ENCODE measurements at regions not wholly inside any gene's neighbourhood (a gene's known extent, or its start where the extent isn't known, plus 50 kb on each side); places are given as distances from the start of the nearest gene placed in this dataset.

- H2AFZ ChIP-seq (replicated peaks): peak overlapping the region; percentile 2
- no peak overlapping the region for H3K4me3 Mint-ChIP-seq
- no peaks in the 10 kb centered on the region for H3F3A ChIP-seq (ENCODE audit: low read depth)
- H3K27me3 ChIP-seq: no peaks in the 10 kb centered on the region
- no peaks in the 10 kb centered on the region for H3K36me3 ChIP-seq
- H3K4me1 Mint-ChIP-seq: peaks cover 16% of the 10 kb centered on the region
- no peaks in the 10 kb centered on the region for H3K9me3 ChIP-seq (ENCODE audit: low read depth)
- H3K4me1 ChIP-seq: peaks cover 26% of the 10 kb centered on the region
- TF ChIP-seq CTCF (IDR thresholded peaks at IDR 0.05): no peak
- no peak for TF ChIP-seq EZH2phosphoT487 (IDR thresholded peaks at IDR 0.05)
- no peak for TF ChIP-seq EZH2 (IDR thresholded peaks at IDR 0.05)
- H3K27me3 Mint-ChIP-seq (ENCODE audit: insufficient read depth, low read depth): no peaks in the 10 kb centered on the region
- H3K27ac Mint-ChIP-seq: no peak overlapping the region
- no peak for DNase-seq (ENCODE audit: low spot score)
- no peaks in the 10 kb centered on the region for H3K36me3 Mint-ChIP-seq
- no peak overlapping the region for H3K4me2 ChIP-seq
- H4K20me1 ChIP-seq (ENCODE audit: low read depth): no peaks in the 10 kb centered on the region
- H3K79me2 ChIP-seq (ENCODE audit: low read depth): no peaks in the 10 kb centered on the region
- H3K27ac ChIP-seq: no peak overlapping the region
- no peaks in the 10 kb centered on the region for H3K9me3 Mint-ChIP-seq
- H3K9ac ChIP-seq: no peak overlapping the region
- no peak overlapping the region for H3K4me3 ChIP-seq
Observed at GRCh38 chr18:28711096-28711495, 534.2 kb upstream of the CDH2 start.

- Mint-ChIP-seq H3K27me3 (ENCODE audit: insufficient read depth, low read depth) (no peaks in the 10 kb centered on the region), H3K36me3 (no peaks in the 10 kb centered on the region), H3K4me1 (peaks cover 4% of the 10 kb centered on the region), H3K9me3 (peaks cover under 1% of the 10 kb centered on the region), H3K4me3 (no peak overlapping the region), H3K27ac (no peak overlapping the region)
- H4K20me1 ChIP-seq (ENCODE audit: low read depth): no peaks in the 10 kb centered on the region
- no peaks in the 10 kb centered on the region for H3K9me3 ChIP-seq (ENCODE audit: low read depth)
- peaks cover 14% of the 10 kb centered on the region for H3K4me1 ChIP-seq
- H3K4me2 ChIP-seq: no peak overlapping the region
- no peak overlapping the region for H3K27ac ChIP-seq
- no peaks in the 10 kb centered on the region for H3F3A ChIP-seq (ENCODE audit: low read depth)
- no peaks in the 10 kb centered on the region for H3K79me2 ChIP-seq (ENCODE audit: low read depth)
- H3K4me3 ChIP-seq: no peak overlapping the region
- TF ChIP-seq CTCF (IDR thresholded peaks at IDR 0.05) (no peak), EZH2phosphoT487 (IDR thresholded peaks at IDR 0.05) (no peak), EZH2 (IDR thresholded peaks at IDR 0.05) (no peak)
- no peaks in the 10 kb centered on the region for H3K27me3 ChIP-seq
- H3K9ac ChIP-seq: no peak overlapping the region
- no peaks in the 10 kb centered on the region for H3K36me3 ChIP-seq
- peak overlapping the region; percentile 30 for H2AFZ ChIP-seq (replicated peaks)
- no peak for DNase-seq (ENCODE audit: low spot score)
Observed at GRCh38 chr18:28707006-28707405, 530.1 kb upstream of the CDH2 start.

GRCh38 chr18:28706397-28706796 is 529.5 kb upstream of the CDH2 start:
- DNase-seq (ENCODE audit: low spot score): no peak
- no peak overlapping the region for H3K27ac Mint-ChIP-seq

More at GRCh38 chr18:28706397-28706796, 529.5 kb upstream of the CDH2 start:
- Histone ChIP-seq H3K27me3 (no peaks in the 10 kb centered on the region), H3K9ac (no peak overlapping the region), H3K4me2 (no peak overlapping the region), H3K4me3 (no peak overlapping the region), H3K4me1 (peaks cover 14% of the 10 kb centered on the region), H4K20me1 (ENCODE audit: low read depth) (no peaks in the 10 kb centered on the region), H3K27ac (no peak overlapping the region), H2AFZ (replicated peaks) (no peak overlapping the region), H3K9me3 (ENCODE audit: low read depth) (no peaks in the 10 kb centered on the region), H3K36me3 (no peaks in the 10 kb centered on the region), H3K79me2 (ENCODE audit: low read depth) (no peaks in the 10 kb centered on the region), H3F3A (ENCODE audit: low read depth) (no peaks in the 10 kb centered on the region)
- Mint-ChIP-seq H3K4me3 (no peak overlapping the region), H3K36me3 (no peaks in the 10 kb centered on the region), H3K9me3 (peaks cover 2% of the 10 kb centered on the region), H3K4me1 (peaks cover 4% of the 10 kb centered on the region), H3K27me3 (ENCODE audit: insufficient read depth, low read depth) (no peaks in the 10 kb centered on the region)
- TF ChIP-seq EZH2phosphoT487 (IDR thresholded peaks at IDR 0.05) (no peak), EZH2 (IDR thresholded peaks at IDR 0.05) (no peak), CTCF (IDR thresholded peaks at IDR 0.05) (no peak)
